HUES6 (cell line): ENCODE measurements at regions not wholly inside any gene's neighbourhood (a gene's known extent, or its start where the extent isn't known, plus 50 kb on each side); places are given as distances from the start of the nearest gene placed in this dataset.

Source experiments
- H3K27ac ChIP-seq: 2 replicates; pipeline ENCODE4 v1.7.0; 2013; ENCODE audit warnings: low read depth, mild to moderate bottlenecking, low read length, inconsistent platforms
- H3K27me3 ChIP-seq: 2 replicates; pipeline ENCODE4 v1.6.1; 2013; ENCODE audit warnings: low read length; ENCODE audit not compliant: control insufficient read depth, insufficient read depth
- H3K36me3 ChIP-seq: 2 replicates; pipeline ENCODE4 v1.6.1; 2013; ENCODE audit warnings: low read length; ENCODE audit not compliant: control insufficient read depth, insufficient read depth
- H3K4me1 ChIP-seq: 2 replicates; pipeline ENCODE4 v1.6.1; 2013; ENCODE audit warnings: low read length; ENCODE audit not compliant: control insufficient read depth, insufficient read depth
- H3K4me3 ChIP-seq: 2 replicates; pipeline ENCODE4 v1.5.1; 2013; ENCODE audit warnings: low read depth, low read length
- H3K9ac ChIP-seq: one replicate; pipeline ENCODE4 v1.6.1; 2013; ENCODE audit warnings: mild to moderate bottlenecking, low read length
- H3K9me3 ChIP-seq: 2 replicates; pipeline ENCODE4 v1.6.1; 2013; ENCODE audit warnings: low read depth, low read length; ENCODE audit not compliant: control insufficient read depth, insufficient read depth

DNA sequence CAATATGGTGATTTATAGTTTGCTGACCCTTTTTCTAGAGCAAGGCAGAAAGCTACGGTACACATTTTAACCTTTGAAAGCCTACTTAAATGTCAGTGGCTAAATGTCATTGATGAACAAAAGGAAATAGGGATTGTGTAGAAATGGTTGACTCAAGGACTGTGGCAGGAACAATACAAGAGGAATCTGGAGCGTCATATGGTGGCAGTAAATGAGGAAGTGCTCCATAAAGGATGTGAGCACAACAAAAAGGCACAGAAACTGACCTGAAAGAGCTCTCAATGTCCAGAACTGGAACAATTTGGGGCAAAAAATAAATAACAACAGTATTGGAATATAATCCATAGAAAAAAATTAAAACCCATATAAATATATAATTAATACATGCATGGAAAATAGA lies 443.9 kb upstream of the VRK2 start:
- H3K4me3 ChIP-seq, result no peak overlapping the region
- no peaks in the 10 kb centered on the region for H3K36me3 ChIP-seq
- no peak overlapping the region for H3K27ac ChIP-seq
- no peaks in the 10 kb centered on the region for H3K27me3 ChIP-seq
- H3K9ac ChIP-seq, result no peak overlapping the region
- H3K9me3 ChIP-seq, result no peaks in the 10 kb centered on the region
- H3K4me1 ChIP-seq, result no peaks in the 10 kb centered on the region

DNA sequence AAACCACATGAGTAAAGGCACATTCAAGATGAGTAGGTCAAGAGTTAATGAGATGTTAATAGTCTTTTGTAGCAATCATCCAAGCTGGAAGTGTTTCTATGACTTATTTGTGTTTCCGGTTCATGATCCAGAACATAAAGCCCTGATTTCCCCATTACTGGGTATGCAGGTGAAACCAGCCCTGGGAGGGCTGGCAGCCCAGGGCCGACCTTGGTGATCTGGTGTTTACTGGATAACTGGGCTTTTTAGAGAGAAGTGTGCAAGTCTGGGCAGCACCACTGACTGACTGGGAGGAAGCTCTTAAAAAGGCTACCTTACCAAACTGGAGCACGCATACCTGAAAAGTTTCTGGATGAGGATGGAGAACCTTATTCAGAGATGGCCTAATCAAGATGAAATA lies 431.6 kb upstream of the VRK2 start:
- no peaks in the 10 kb centered on the region for H3K9me3 ChIP-seq
- no peak overlapping the region for H3K9ac ChIP-seq
- no peaks in the 10 kb centered on the region for H3K27me3 ChIP-seq
- no peaks in the 10 kb centered on the region for H3K36me3 ChIP-seq
- H3K4me3 ChIP-seq, result no peak overlapping the region
- H3K27ac ChIP-seq, result no peak overlapping the region
- H3K4me1 ChIP-seq, result no peaks in the 10 kb centered on the region

DNA sequence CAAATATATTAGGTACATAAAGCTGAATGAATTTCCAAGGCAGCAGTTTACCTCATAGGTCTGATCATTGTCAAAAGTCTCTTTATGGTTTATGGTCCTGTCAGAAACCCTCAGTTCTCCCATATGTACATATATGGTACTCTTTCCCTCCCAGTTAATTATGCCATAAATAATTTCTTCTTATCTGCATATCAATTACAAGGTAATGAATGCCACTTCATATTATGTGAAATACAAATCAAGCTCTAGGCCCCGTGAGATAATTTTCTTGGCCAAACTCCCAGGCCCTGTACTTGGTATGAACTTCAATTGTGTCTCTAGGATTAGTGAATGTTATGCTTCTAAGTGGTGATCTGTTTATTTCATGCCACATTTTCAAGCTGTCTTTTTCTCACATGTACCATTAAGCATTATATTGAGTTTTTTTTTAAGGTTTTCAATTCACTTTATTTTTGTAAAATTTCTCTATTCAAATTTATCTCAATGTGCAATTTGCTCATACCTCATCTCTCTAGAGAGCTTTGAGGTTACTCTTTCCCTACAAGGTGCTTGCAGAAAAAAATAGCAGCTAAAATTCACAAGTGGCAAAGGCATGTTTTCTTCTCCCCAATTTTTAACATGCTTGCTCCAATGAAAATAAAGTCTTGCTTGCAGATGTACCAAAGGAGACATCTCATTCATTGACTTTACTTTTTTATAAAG lies 430.6 kb upstream of the VRK2 start:
- Histone ChIP-seq H3K4me3 (no peak overlapping the region), H3K27ac (no peak overlapping the region), H3K36me3 (no peaks in the 10 kb centered on the region), H3K9me3 (no peaks in the 10 kb centered on the region), H3K4me1 (no peaks in the 10 kb centered on the region), H3K27me3 (no peaks in the 10 kb centered on the region), H3K9ac (no peak overlapping the region)

DNA sequence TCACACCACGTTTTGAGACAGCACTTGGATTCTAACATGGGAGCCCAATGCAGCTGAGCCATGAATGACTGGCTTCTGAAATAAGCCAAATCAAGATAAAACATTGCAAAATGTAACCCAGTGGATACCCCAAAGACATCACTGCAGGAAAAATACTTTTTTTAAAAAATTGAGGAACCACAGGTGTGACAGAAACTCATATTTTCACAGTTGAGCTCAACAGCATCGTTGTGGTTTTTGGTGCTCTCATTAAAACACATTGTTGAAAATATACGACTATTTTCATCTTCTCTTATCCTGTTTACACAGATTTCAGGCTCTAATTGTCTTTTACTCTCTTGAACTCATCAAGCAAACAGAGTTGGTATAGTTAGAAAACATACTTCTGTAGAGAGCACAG lies 429.3 kb upstream of the VRK2 start:
- H3K27me3 ChIP-seq, result no peaks in the 10 kb centered on the region
- H3K4me3 ChIP-seq, result no peak overlapping the region
- no peak overlapping the region for H3K27ac ChIP-seq
- no peaks in the 10 kb centered on the region for H3K9me3 ChIP-seq
- no peaks in the 10 kb centered on the region for H3K36me3 ChIP-seq
- H3K9ac ChIP-seq, result no peak overlapping the region
- H3K4me1 ChIP-seq, result peaks cover 5% of the 10 kb centered on the region; the same call in 1 of the 2 replicates

DNA sequence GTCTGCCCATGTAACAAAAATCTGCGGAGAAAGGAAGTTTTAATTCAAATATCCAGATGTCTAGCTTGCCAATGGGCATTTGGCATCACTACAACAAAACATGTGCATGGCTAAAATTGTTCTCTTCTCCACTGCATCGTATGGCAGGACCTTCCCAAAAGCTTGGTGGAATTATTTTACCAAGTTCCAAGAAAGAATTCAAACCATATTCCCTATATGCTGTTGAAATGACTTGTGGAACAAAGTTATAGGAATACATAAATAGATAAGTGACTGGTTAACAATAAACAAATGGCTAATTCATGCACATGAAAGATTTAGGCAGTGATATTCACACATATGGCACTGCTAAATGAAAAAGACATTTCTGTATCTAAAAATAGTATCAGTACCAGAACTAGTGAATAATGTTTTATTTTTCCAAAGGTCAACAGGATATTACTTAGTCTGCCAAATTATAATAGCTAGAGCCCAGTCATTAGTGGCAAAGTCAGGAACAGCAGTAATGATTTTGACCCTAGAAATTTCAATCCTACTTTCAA lies 425.4 kb upstream of the VRK2 start:
- Histone ChIP-seq H3K9ac (no peak overlapping the region), H3K27me3 (no peaks in the 10 kb centered on the region), H3K27ac (no peak overlapping the region), H3K4me3 (no peak overlapping the region), H3K4me1 (peaks cover 9% of the 10 kb centered on the region; the same call in 1 of the 2 replicates), H3K36me3 (no peaks in the 10 kb centered on the region), H3K9me3 (no peaks in the 10 kb centered on the region)

DNA sequence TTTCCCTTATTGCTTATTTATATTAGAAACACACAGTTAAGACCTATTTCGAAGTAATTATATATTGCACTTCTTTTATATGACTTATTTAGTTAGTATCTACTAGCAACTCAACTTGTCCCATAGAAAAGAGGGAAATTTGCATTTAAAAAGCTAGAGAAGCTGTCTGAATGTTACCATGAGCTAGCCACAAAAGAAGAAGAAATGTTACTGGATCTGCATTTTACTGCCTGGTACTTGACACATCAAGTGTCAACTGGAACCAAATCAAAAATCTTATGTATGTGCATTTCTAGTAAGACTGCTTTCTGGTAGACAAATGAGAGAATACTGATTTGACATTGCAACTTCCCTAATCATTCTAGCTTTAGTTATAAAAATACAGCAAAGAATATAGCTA lies 424.6 kb upstream of the VRK2 start:
- H3K27me3 ChIP-seq, result no peaks in the 10 kb centered on the region
- H3K4me1 ChIP-seq, result peaks cover 9% of the 10 kb centered on the region; the same call in 1 of the 2 replicates
- H3K9ac ChIP-seq, result no peak overlapping the region
- peak overlapping the region; percentile 2; the same call in 1 of the 2 replicates for H3K27ac ChIP-seq
- no peaks in the 10 kb centered on the region for H3K36me3 ChIP-seq
- no peak overlapping the region for H3K4me3 ChIP-seq
- H3K9me3 ChIP-seq, result no peaks in the 10 kb centered on the region

DNA sequence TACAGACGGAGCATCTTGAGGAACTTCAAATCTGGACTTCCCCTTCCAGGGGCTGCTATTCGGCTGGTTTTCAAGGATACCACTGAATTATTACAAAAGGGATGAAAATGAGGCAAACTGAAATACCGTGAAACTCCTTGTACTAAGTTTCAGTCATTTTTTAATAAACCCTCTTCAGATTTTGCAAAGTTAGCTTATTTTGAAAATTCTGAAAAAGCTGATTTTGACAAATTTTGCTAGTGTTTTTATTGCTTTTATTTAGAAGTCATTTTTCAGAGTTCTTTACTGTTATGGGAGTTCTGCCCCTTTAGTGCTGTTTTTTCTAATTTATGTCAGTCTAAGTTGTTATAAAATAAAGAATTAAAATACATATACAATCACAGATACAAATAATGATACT lies 390.4 kb upstream of the VRK2 start:
- Histone ChIP-seq H3K4me1 (no peaks in the 10 kb centered on the region), H3K4me3 (no peak overlapping the region), H3K36me3 (no peaks in the 10 kb centered on the region), H3K9ac (no peak overlapping the region), H3K27ac (no peak overlapping the region), H3K27me3 (no peaks in the 10 kb centered on the region), H3K9me3 (peaks cover 16% of the 10 kb centered on the region)

DNA sequence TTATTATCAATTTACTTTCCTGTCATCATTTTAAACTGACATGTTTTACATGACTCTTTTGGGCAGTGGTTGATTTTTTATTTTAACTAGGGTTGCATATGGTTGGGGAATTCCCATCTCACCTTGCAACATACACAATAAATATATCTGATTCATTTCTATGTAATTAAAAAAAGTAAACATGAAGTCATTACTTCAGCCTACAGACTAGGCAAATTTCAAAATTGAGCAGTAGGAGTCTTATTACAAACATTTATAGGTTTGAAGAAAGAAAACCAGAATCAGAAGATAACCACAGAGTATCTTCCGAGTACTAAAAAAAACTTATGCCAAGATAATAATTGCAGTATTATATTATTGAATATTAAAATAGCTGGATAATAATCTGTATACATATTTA lies 377.0 kb upstream of the VRK2 start:
- no peaks in the 10 kb centered on the region for H3K36me3 ChIP-seq
- H3K27ac ChIP-seq, result no peak overlapping the region
- H3K9me3 ChIP-seq, result no peaks in the 10 kb centered on the region
- H3K27me3 ChIP-seq, result no peaks in the 10 kb centered on the region
- no peak overlapping the region for H3K9ac ChIP-seq
- H3K4me1 ChIP-seq, result no peaks in the 10 kb centered on the region
- H3K4me3 ChIP-seq, result no peak overlapping the region

DNA sequence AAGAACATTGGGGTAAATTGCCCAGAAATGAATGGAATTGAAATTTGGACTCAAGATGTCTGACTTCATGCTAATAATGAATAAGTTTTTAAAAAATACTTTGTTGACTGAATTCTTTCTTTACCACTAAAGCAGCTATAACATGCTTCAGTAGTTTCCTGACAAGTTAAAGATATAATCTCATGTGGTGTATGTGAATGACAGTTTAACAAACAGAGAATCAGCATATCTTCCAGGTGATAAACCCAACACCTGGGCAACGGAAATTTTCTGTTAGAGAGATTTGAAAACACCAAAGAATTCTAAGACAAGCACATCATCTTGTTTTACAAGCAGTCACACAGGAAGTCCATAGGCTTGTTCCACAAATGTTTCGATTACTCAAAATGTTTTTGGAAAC lies 372.6 kb upstream of the VRK2 start:
- no peaks in the 10 kb centered on the region for H3K36me3 ChIP-seq
- H3K27ac ChIP-seq, result no peak overlapping the region
- no peak overlapping the region for H3K9ac ChIP-seq
- H3K4me1 ChIP-seq, result no peaks in the 10 kb centered on the region
- H3K27me3 ChIP-seq, result no peaks in the 10 kb centered on the region
- no peak overlapping the region for H3K4me3 ChIP-seq
- no peaks in the 10 kb centered on the region for H3K9me3 ChIP-seq

DNA sequence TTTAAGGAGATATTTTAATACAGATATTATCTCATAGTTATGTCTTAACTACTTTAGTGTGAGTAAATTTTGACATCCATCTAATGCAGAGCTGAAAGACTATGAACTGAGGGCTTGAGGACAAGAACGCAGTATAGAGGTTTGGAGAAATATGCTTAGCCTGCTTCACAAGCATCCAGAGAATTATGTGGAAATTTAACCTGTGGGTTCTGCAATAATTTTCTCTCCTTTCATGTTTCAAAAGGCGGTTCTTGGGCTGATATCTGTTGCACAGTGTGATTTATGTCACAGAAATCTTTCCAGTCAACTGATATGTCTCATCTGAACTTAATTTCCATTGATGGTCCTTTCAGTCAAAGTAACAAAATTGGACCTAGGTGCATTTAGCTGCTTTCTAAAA lies 371.9 kb upstream of the VRK2 start:
- Histone ChIP-seq H3K27ac (no peak overlapping the region), H3K9ac (no peak overlapping the region), H3K27me3 (no peaks in the 10 kb centered on the region), H3K4me3 (no peak overlapping the region), H3K36me3 (no peaks in the 10 kb centered on the region), H3K4me1 (no peaks in the 10 kb centered on the region), H3K9me3 (no peaks in the 10 kb centered on the region)

DNA sequence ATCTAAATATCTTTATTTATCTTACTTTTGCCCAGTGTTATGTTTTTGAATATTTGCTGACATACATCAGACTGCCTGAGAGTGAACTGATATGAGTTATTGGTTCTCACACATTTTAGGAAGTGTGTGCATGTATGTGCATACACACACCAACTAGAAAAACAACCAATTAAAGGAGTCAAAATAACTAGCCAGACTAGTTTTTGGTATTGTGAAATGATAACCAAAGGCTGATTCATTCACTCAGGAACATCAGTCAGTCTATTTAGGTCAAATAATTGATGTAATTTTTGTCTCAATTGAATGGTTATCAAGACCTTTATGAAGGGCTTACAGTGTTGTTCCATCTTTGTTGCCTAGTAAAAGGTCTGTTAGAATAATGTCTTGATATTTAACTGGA lies 369.3 kb upstream of the VRK2 start:
- Histone ChIP-seq H3K27me3 (no peaks in the 10 kb centered on the region), H3K36me3 (no peaks in the 10 kb centered on the region), H3K9me3 (no peaks in the 10 kb centered on the region), H3K27ac (no peak overlapping the region), H3K9ac (no peak overlapping the region), H3K4me3 (no peak overlapping the region), H3K4me1 (no peaks in the 10 kb centered on the region)
